ENCODE measurements at regions not wholly inside any gene's neighbourhood (a gene's known extent, or its start where the extent isn't known, plus 50 kb on each side); places are given as distances from the start of the nearest gene placed in this dataset.

DNA sequence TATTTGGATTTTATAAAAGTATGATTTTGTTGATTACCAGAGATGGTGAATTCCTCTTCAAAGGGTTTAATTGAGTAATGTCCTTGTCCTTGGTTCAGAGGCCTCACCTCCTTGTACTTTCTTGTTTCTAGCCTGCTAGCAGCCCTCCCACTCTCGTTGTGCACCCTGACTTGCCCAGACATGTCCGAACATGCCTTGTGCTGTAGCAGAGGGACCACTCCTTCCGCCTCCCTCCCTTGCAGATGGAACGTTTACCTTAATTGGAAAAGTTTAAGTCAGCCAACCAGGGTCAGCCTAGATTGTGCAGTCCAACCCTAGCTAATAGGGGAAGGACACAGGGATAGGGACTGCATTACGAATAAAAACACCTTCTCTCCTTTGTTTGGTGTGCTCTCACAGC, 406.9 kb upstream of the NMUR2 start:
- Histone ChIP-seq H3K9me3 (ENCODE audit: control insufficient read depth, insufficient read depth, low read length) (peaks cover 4% of the 10 kb centered on the region; the same call in 1 of the 2 replicates), H3K27me3 (ENCODE audit: control insufficient read depth, insufficient read depth, low read length) (no peaks in the 10 kb centered on the region), H3K27ac (ENCODE audit: low read depth, low read length) (no peak overlapping the region), H3K4me3 (ENCODE audit: low read depth, low read length) (no peak overlapping the region)
- CTCF ChIA-PET = no interaction called here
- POLR2A ChIA-PET = no interaction called here
- DNase-seq (ENCODE audit: low read depth, low spot score) = no peak
- TF ChIP-seq, protein P1, sequence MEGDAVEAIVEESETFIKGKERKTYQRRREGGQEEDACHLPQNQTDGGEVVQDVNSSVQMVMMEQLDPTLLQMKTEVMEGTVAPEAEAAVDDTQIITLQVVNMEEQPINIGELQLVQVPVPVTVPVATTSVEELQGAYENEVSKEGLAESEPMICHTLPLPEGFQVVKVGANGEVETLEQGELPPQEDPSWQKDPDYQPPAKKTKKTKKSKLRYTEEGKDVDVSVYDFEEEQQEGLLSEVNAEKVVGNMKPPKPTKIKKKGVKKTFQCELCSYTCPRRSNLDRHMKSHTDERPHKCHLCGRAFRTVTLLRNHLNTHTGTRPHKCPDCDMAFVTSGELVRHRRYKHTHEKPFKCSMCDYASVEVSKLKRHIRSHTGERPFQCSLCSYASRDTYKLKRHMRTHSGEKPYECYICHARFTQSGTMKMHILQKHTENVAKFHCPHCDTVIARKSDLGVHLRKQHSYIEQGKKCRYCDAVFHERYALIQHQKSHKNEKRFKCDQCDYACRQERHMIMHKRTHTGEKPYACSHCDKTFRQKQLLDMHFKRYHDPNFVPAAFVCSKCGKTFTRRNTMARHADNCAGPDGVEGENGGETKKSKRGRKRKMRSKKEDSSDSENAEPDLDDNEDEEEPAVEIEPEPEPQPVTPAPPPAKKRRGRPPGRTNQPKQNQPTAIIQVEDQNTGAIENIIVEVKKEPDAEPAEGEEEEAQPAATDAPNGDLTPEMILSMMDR (IDR thresholded peaks at IDR 0.05; ENCODE audit: low read depth, low read length) = no peak

DNA sequence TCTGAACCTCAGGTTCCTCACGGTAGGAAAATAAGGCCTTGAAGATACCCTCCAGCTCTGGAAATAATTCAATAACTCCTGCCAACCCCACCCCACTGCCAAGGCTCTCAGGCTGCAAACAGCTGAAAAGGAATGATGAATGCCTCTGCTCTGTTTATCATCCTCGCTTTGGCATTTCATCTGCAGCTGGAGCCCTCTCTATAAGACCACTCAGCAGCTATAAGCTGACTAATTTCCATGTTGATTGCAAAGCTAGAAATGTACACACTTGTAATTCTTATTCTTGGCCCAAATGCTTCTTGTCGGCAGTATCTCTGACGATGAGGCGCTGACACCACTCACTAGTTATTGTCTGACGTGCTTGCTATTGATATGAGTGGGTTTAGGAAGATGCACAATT, 408.4 kb upstream of the NMUR2 start:
- ChIA-PET POLR2A (no interaction called here), CTCF (no interaction called here)
- Histone ChIP-seq H3K27me3 (ENCODE audit: control insufficient read depth, insufficient read depth, low read length) (no peaks in the 10 kb centered on the region), H3K9me3 (ENCODE audit: control insufficient read depth, insufficient read depth, low read length) (peaks cover 4% of the 10 kb centered on the region; the same call in 1 of the 2 replicates), H3K27ac (ENCODE audit: low read depth, low read length) (no peak overlapping the region), H3K4me3 (ENCODE audit: low read depth, low read length) (no peak overlapping the region)
- TF ChIP-seq, protein P1 (IDR thresholded peaks at IDR 0.05; ENCODE audit: low read depth, low read length) = no peak
- DNase-seq (ENCODE audit: low read depth, low spot score) = no peak

DNA sequence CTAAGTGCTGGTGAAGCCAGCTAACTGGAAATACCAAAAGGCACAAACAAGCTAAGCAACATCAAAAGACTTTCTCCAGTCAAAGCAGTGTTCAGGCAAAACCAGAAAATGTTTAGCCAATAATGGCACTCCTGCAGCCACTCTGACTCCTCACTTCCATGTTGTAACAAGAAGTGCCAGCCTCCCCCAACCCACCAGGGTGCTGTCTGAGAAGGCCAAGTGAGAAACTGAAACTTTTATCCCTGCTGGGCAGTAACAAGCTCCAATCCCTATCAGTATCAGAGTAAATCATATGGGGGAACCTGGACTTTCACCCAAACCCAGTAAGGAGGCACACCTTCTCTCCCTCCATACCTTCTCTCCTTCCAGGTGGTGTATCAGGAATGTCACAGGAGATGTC, 414.8 kb upstream of the NMUR2 start:
- no peak overlapping the region for H3K4me3 ChIP-seq (ENCODE audit: low read depth, low read length)
- no peaks in the 10 kb centered on the region for H3K27me3 ChIP-seq (ENCODE audit: control insufficient read depth, insufficient read depth, low read length)
- ChIA-PET POLR2A (no interaction called here), CTCF (no interaction called here)
- TF ChIP-seq, protein P1 (IDR thresholded peaks at IDR 0.05; ENCODE audit: low read depth, low read length) = no peak
- H3K9me3 ChIP-seq (ENCODE audit: control insufficient read depth, insufficient read depth, low read length) = peaks cover 5% of the 10 kb centered on the region
- DNase-seq (ENCODE audit: low read depth, low spot score) = no peak
- H3K27ac ChIP-seq (ENCODE audit: low read depth, low read length) = no peak overlapping the region

DNA sequence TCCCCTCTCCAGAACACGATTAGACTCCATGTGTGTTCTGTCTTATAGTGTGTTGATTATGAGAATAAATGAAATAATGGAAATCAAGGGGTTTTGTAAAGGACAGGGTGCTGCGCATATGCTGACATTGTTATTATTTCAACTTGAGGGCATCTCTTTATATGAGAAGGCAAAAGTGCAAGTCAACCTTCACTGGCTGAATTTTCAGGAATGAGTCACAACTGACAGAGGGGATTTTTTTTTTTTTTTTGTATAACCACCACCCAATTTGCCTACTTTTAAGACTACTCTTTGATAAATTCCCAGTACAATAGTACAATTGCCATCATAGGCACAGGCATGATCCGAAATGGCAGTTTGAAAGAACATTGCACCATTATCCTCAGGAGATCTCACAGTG, 419.2 kb upstream of the NMUR2 start:
- no peak for DNase-seq (ENCODE audit: low read depth, low spot score)
- peaks cover 5% of the 10 kb centered on the region; the same call in 1 of the 2 replicates for H3K9me3 ChIP-seq (ENCODE audit: control insufficient read depth, insufficient read depth, low read length)
- H3K4me3 ChIP-seq (ENCODE audit: low read depth, low read length) = no peak overlapping the region
- TF ChIP-seq, protein P1 (IDR thresholded peaks at IDR 0.05; ENCODE audit: low read depth, low read length) = no peak
- CTCF ChIA-PET = no interaction called here
- no peak overlapping the region for H3K27ac ChIP-seq (ENCODE audit: low read depth, low read length)
- no peaks in the 10 kb centered on the region for H3K27me3 ChIP-seq (ENCODE audit: control insufficient read depth, insufficient read depth, low read length)
- POLR2A ChIA-PET = no interaction called here

DNA sequence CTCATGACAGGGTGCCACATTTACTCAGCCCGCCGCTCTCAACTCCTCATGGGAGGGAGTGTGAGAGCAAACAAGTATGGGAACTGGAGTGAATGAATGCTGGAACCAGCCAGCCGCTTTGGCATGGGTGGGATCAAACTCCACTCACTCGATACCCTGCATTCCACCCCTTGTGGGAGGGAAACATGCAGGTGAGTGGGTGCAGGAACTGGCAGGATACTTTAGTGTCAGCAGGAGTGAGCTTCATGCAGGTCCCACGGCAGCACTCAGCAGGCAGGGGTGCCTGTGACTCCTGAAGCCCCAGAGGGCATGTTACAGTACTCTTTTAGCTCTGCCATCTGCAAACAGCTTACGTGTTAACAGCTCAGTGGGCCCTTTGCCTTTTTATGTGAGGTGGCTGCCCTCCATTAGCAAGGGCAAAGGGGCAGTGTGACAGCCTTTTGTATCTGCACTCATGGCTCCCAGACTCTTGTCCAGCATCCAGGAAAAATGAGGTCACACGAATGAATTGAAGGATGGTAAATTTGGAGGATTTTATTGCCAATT, 433.2 kb upstream of the NMUR2 start:
- Histone ChIP-seq H3K27ac (ENCODE audit: low read depth, low read length) (no peak overlapping the region), H3K9me3 (ENCODE audit: control insufficient read depth, insufficient read depth, low read length) (peaks cover 15% of the 10 kb centered on the region; the same call in 1 of the 2 replicates), H3K4me3 (ENCODE audit: low read depth, low read length) (no peak overlapping the region), H3K27me3 (ENCODE audit: control insufficient read depth, insufficient read depth, low read length) (no peaks in the 10 kb centered on the region)
- TF ChIP-seq, protein P1 (IDR thresholded peaks at IDR 0.05; ENCODE audit: low read depth, low read length) = no peak
- DNase-seq (ENCODE audit: low read depth, low spot score) = no peak
- ChIA-PET POLR2A (no interaction called here), CTCF (no interaction called here)
